GM12874 (cell line): ENCODE measurements at regions not wholly inside any gene's neighbourhood (a gene's known extent, or its start where the extent isn't known, plus 50 kb on each side); places are given as distances from the start of the nearest gene placed in this dataset.

Experiments used
- TF ChIP-seq, protein P1 (sequence below): IDR thresholded peaks from 2 replicates; pipeline ENCODE4 v1.5.1; 2011; ENCODE audit warnings: low read depth, mild to moderate bottlenecking, control low read depth, low read length, moderate library complexity; ENCODE audit not compliant: insufficient read depth

DNA sequence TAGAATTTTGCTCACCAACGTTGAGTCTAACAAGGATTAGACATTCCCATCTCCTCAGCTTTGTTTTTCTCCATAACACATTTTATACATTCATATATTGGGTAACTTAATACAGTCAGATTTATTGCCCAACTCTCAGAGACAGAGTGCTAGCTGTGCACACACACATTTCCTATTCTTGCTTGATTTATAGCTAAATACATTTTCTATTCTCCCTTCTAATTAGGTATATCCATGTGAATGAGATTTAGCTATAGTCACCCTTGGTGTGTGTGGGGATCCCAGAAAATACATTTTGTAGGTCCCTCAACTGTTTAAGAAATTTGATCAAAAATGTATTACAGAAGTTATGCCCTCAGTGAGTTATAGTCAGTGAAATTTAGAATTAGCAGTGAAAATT is 715.4 kb downstream of the NSUN3 start:
- TF ChIP-seq, protein P1, sequence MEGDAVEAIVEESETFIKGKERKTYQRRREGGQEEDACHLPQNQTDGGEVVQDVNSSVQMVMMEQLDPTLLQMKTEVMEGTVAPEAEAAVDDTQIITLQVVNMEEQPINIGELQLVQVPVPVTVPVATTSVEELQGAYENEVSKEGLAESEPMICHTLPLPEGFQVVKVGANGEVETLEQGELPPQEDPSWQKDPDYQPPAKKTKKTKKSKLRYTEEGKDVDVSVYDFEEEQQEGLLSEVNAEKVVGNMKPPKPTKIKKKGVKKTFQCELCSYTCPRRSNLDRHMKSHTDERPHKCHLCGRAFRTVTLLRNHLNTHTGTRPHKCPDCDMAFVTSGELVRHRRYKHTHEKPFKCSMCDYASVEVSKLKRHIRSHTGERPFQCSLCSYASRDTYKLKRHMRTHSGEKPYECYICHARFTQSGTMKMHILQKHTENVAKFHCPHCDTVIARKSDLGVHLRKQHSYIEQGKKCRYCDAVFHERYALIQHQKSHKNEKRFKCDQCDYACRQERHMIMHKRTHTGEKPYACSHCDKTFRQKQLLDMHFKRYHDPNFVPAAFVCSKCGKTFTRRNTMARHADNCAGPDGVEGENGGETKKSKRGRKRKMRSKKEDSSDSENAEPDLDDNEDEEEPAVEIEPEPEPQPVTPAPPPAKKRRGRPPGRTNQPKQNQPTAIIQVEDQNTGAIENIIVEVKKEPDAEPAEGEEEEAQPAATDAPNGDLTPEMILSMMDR, result no peak

DNA sequence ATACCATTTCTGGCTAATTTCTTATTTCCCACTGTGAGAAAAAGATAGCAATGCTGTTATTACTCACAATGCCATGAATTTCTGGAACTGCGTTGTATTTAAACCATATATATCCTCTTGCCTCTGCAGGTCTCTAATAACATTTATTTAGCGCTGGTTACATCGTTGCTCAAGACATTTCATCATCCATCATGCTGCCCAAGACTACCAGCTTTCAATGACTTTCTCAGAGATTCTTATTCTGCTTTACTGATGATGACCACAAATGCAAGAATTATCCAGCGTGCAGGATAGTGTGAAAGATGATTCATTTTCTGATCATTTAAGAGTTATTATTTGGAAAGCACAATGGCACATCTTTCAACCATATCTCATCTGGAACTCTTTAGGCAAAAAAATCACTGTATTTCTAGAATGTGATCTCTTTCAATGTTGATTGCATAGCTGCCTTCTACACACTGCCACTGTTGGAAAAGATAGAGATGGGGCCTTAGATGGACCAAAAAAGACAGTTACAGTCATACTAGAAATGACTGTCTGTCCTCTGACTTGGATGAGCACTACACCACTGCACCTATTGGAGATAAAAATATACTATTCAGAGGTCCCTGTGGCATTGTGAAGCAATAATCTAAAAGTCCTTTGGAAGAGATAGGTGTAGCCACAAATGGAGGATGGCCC is 716.1 kb downstream of the NSUN3 start:
- TF ChIP-seq, protein P1, result no peak

DNA sequence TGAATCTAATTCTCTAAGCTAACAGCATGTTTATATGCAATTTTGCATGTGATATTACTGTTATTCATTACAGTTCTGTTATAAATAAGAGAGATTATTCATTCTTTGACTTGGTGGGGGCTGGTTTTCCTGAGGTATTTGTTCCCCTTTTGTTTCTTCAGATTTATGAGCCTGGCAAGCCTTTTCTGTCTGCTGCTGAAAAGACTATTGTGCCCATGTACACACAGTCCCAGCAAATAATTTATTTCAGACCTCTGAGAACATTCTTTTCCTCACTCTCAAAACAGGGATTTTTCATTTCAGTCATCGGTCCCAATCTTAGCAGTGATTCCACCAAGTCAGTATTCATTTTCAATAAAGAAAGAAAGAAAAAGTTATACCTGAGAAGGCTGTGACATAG is 716.8 kb downstream of the NSUN3 start:
- TF ChIP-seq, protein P1, result no peak

DNA sequence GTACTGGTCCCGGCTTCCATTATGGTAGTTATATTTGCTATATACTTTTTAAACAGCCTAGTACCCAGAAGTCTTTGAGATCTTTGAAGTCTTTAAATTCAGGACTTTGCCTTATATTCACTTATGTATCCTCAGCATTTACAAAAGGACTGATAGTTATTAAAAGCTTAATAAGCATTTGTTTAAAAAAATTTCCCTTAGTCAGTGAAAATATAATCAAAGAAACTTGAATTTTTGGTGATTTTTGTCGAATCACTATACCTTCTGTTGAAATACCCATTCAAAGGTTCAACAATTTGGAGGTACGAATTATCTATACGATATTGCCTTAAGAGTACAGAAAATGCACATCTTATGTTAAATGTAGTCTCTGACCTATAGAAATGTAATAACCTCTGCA is 721.4 kb downstream of the NSUN3 start:
- TF ChIP-seq, protein P1, result no peak

DNA sequence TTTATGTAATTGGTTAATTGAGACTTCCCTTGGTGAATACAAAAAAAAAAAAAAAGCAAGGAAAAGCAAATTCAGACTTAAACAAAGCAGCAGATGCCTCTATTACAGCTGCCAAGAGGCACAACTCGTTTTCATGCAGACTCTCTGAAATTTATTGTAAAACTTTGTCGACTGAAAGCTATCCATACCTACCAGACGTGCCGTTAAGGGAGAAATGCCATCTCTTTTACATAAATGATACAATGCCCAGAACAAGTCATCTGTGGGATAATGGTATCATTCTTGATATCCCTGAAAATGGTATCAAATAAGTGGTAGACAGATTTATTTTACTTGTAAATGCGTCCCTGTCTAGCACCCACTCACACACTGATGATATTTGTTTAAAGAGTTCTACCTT is 724.2 kb downstream of the NSUN3 start:
- TF ChIP-seq, protein P1, result no peak

DNA sequence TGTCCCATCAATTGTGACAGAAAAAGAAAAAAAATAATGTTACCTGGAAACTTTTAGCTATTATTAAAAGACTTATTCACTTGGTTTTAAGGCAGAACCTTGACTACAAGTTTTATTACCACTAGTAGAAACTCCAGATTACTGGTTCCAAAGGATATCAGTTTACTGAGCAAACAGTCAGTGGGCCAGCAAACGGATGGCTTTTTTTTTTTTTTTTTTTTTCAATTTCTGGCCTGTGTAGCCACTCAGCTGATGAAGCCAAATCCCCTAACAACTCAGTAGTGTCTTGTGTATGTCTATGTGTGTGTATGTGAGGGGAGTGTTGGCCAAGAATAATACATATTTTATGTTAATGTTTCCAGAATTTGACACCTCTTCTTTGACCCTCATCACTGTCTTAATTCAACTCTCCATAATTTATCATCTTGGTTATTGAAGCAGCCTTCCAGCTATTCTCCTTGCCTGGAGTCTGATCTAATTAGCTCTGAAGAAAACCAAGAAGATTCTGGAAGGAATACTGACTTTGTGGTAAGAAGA is 724.9 kb downstream of the NSUN3 start:
- TF ChIP-seq, protein P1, result no peak

DNA sequence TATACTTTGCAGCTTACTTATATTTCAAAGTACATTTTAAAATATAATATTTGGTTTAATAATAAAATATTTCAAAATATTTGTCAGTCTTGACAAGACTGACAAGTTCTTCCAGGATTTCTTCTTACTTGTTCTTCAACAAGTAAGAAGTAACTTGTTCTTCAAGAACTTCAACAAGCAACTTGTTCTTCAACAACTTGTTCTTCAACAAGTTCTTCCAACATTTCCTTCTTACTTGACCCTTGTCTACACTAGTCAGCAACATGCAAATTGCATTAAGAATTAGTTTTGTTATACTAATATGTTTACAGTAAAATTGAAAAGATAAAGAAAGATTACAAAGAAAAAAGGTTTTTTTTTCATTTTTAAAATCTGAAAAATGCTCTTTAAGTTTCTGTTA is 731.7 kb downstream of the NSUN3 start:
- TF ChIP-seq, protein P1, result no peak
